Liver (tissue), 3 donors: ENCODE measurements at regions not wholly inside any gene's neighbourhood (a gene's known extent, or its start where the extent isn't known, plus 50 kb on each side); places are given as distances from the start of the nearest gene placed in this dataset.

Experiments
- FOXA1 ChIP-seq: IDR thresholded peaks from 2 replicates; pipeline ENCODE4 v1.6.1; 2016; ENCODE audit warnings: antibody characterized with exemption
- RAD21 ChIP-seq, 2 donors: IDR thresholded peaks; 2 replicates each; pipeline ENCODE4 v1.6.1; 2016; ENCODE audit warnings: antibody characterized with exemption in 2 of 2, mild to moderate bottlenecking in 2 of 2
- SP1 ChIP-seq: IDR thresholded peaks from 2 replicates; pipeline ENCODE4 v1.6.1; 2018; ENCODE audit warnings: antibody characterized with exemption, mild to moderate bottlenecking
- TAF1 ChIP-seq: conservative IDR thresholded peaks from 2 replicates; pipeline ENCODE4 v1.6.1; 2016; ENCODE audit warnings: antibody characterized with exemption, mild to moderate bottlenecking
- TF ChIP-seq, protein P1 (sequence below): fragments of 150-350 bp; IDR thresholded peaks from 2 replicates; pipeline ENCODE4 v1.5.1; 2017; ENCODE audit warnings: improper control_type of control experiment, low read depth, low read length; ENCODE audit not compliant: missing input control
- TF ChIP-seq, protein P2 (sequence below): IDR thresholded peaks from 2 replicates; pipeline ENCODE4 v1.6.1; 2016; ENCODE audit warnings: antibody characterized with exemption, mild to moderate bottlenecking
- donor health status: healthy.
- donor health status: healthy.

DNA sequence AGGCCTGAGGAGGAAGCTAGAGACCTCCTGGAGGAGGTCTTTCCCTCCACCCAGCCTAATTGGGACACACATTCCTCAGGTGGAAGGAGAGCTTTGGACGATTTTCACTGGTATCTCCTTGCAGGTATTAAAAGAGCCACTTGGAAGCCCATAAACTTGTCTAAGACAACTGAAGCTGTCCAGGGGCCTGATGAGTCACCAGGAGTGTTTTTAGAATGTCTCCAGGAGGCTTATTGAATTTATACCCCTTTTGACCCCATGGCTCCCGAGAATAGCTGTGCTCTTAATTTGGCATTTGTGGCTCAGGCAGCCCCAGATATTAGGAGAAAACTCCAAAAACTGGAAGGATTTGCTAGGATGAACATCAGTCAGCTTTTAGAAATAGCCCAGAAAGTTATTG lies 922.7 kb upstream of the AMELY start:
- TF ChIP-seq, protein P1, sequence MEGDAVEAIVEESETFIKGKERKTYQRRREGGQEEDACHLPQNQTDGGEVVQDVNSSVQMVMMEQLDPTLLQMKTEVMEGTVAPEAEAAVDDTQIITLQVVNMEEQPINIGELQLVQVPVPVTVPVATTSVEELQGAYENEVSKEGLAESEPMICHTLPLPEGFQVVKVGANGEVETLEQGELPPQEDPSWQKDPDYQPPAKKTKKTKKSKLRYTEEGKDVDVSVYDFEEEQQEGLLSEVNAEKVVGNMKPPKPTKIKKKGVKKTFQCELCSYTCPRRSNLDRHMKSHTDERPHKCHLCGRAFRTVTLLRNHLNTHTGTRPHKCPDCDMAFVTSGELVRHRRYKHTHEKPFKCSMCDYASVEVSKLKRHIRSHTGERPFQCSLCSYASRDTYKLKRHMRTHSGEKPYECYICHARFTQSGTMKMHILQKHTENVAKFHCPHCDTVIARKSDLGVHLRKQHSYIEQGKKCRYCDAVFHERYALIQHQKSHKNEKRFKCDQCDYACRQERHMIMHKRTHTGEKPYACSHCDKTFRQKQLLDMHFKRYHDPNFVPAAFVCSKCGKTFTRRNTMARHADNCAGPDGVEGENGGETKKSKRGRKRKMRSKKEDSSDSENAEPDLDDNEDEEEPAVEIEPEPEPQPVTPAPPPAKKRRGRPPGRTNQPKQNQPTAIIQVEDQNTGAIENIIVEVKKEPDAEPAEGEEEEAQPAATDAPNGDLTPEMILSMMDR: no peak
- TF ChIP-seq FOXA1 (no peak), SP1 (no peak), TAF1 (no peak), RAD21 (IDR thresholded peaks at IDR 0.05) (no peak)
- TF ChIP-seq, protein P2, sequence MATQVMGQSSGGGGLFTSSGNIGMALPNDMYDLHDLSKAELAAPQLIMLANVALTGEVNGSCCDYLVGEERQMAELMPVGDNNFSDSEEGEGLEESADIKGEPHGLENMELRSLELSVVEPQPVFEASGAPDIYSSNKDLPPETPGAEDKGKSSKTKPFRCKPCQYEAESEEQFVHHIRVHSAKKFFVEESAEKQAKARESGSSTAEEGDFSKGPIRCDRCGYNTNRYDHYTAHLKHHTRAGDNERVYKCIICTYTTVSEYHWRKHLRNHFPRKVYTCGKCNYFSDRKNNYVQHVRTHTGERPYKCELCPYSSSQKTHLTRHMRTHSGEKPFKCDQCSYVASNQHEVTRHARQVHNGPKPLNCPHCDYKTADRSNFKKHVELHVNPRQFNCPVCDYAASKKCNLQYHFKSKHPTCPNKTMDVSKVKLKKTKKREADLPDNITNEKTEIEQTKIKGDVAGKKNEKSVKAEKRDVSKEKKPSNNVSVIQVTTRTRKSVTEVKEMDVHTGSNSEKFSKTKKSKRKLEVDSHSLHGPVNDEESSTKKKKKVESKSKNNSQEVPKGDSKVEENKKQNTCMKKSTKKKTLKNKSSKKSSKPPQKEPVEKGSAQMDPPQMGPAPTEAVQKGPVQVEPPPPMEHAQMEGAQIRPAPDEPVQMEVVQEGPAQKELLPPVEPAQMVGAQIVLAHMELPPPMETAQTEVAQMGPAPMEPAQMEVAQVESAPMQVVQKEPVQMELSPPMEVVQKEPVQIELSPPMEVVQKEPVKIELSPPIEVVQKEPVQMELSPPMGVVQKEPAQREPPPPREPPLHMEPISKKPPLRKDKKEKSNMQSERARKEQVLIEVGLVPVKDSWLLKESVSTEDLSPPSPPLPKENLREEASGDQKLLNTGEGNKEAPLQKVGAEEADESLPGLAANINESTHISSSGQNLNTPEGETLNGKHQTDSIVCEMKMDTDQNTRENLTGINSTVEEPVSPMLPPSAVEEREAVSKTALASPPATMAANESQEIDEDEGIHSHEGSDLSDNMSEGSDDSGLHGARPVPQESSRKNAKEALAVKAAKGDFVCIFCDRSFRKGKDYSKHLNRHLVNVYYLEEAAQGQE: no peak
